ENCODE measurements at regions not wholly inside any gene's neighbourhood (a gene's known extent, or its start where the extent isn't known, plus 50 kb on each side); places are given as distances from the start of the nearest gene placed in this dataset.

- Histone ChIP-seq H3K9me3 (ENCODE audit: control insufficient read depth, low read depth, low read length) (peaks cover 8% of the 10 kb centered on the region), H3K36me3 (ENCODE audit: control insufficient read depth, low read depth, low read length) (no peaks in the 10 kb centered on the region), H3K4me1 (ENCODE audit: control insufficient read depth, low read depth, low read length) (no peaks in the 10 kb centered on the region), H3K27ac (ENCODE audit: low read length) (no peak overlapping the region), H3K4me3 (ENCODE audit: low read length) (no peak overlapping the region), H3K9ac (ENCODE audit: low read length) (no peak overlapping the region), H3K27me3 (ENCODE audit: control insufficient read depth, insufficient read depth, low read length) (no peaks in the 10 kb centered on the region)
Observed at GRCh38 chr9:93730217-93730616, 153.8 kb downstream of the PHF2 start.
